GM21528 (cell line): ENCODE measurements at regions not wholly inside any gene's neighbourhood (a gene's known extent, or its start where the extent isn't known, plus 50 kb on each side); places are given as distances from the start of the nearest gene placed in this dataset.

ENCODE experiments used
- ATAC-seq: cut with Tn5 transposase; IDR thresholded peaks from one replicate; pipeline ENCODE4 v1.9.1; 2021; ENCODE audit warnings: mild to moderate bottlenecking, moderate library complexity; ENCODE audit not compliant: unreplicated experiment, low FRiP score

DNA sequence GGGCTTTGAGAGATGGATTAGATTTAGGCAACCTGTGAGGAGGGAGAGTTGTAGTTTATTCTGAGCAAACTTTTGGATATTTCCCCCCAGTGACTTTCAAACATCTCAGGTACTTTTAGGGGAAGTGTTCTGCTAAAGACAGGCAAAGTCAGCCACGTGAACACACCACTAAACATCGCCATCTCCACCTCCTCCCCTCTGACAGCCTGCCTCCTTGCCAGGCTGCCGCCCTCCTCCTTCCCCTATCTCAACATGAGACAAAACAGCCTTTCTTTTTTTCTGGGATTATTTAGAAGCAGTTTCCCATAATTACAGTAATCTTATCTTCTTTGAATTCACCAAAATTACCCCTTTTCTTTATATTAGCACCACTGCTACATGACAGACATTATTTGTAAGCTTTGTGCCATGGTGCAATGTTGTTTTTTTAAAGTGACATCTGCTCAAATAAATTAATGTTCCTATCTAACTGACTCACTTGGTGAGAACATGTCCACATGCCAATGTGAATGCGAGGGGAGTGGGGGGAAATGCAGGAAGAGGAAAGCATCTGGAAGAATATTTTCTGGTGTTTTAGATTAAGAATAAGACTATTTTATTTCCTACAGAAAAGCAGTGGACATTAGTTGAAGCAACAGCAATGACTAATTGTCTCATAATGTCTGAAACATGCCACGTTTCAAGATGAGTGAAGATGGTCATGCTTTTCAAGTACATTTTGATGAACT lies 147.8 kb upstream of the ATP1B1 start:
- ATAC-seq: no peak

- ATAC-seq: no peak
Measured at GRCh38 chr1:168959382-168959781, 147.1 kb upstream of the ATP1B1 start.

GRCh38 chr1:168960114-168960513 lies 146.4 kb upstream of the ATP1B1 start:
- ATAC-seq: no peak

GRCh38 chr1:168960595-168960994 lies 145.9 kb upstream of the ATP1B1 start:
- ATAC-seq: no peak

DNA sequence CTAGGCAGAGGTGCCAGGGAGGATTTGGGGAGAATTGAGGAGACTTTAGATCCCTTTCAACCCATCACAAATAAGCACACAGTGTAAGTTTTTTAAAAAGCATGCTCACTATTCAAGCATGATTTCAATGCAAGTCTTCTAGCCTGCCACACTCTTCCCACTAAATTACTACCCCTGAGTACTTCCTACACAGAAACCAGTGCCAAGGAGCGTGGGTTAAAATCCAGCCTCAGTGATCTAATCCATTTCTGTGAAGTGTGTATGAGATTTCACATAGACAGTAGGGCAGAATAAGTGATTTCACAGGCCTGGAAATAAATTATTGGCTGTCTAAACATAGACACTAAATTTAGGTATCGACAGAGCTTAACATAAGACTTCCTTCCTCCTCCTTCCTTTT lies 142.9 kb upstream of the ATP1B1 start:
- no peak for ATAC-seq

DNA sequence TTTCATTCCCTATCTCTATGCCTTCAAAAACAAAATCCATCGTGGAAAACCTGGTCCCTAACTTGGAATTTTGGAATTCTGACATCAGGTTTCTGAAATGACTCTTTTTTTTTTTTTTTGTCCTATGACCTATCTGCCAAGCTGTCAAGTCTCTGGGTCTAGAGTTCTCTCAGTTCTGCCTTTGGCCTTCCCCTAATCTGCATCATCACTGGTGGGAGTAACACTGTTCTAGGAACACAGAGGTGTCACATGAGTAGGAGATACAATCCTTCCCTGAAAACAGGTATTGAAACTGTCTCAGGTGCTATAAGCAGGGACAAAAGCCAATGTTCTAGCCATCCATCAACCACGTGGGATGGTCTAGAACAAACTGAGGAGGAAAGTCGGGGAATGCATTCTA lies 142.0 kb upstream of the ATP1B1 start:
- ATAC-seq: no peak

- ATAC-seq: no peak
Measured at GRCh38 chr1:168966217-168966616, 140.3 kb upstream of the ATP1B1 start.

GRCh38 chr1:168966636-168967035 lies 139.9 kb upstream of the ATP1B1 start:
- ATAC-seq: no peak

GRCh38 chr1:168970926-168971659 lies 135.4 kb upstream of the ATP1B1 start:
- ATAC-seq: no peak

DNA sequence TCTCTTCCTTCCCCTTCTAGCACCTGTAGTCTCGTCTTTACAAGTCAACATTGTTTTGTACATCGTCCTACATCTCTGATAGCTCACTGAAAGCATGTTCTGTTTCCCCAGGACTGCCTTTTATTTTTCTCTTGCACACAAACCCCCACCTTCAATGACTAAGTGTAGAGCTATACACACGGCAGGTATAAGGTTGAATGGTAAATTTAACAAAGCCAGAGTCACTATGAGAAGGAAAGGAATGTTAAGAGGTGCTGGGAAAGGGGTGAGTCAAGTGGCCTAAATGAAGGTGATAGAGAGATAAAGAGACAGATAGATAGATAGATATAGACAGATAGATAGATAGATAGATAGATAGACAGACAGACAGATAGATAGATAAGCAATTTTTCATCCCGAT lies 134.3 kb upstream of the ATP1B1 start:
- no peak for ATAC-seq

DNA sequence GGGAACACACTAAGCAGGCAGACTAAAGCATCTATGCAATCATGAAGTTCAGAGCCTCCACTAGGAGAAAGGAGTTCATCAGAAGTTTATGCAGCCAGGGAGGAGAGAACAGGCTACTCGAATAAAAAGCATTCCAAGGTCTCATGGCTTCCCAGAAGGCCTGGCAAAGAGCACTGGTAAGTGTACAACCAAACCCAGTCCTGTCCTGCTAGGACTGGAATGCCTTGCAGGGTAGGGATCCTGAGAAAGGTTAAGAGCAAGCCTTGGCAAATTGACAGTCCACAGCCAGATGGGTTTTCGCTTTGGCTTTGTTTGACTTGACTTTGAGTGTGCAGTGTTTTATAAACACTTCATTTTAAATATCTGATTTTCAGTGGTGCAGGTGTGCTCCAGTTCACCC lies 133.6 kb upstream of the ATP1B1 start:
- ATAC-seq: no peak

- ATAC-seq: no peak
Measured at GRCh38 chr1:168974117-168974516, 132.4 kb upstream of the ATP1B1 start.

- ATAC-seq: no peak
Measured at GRCh38 chr1:168974611-168975010, 131.9 kb upstream of the ATP1B1 start.

DNA sequence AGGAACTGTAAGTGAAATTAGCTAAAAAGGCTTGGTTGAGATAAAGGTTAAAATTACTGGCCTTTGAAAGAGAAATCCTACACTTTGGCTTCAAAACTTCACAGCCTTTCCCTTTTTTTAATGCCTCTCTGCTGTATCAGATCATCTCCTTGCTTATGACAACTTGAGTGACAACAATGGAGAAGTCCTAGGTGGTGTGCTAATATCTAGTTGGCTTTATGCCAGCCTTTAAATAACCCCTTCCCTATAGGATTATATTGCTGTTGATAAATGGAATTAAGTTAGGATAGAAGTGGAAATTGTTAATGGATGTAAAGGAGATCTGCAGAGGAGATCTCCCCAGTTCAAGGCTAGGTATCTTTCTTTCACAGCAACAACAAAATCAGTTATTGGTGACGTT lies 130.2 kb upstream of the ATP1B1 start:
- no peak for ATAC-seq

DNA sequence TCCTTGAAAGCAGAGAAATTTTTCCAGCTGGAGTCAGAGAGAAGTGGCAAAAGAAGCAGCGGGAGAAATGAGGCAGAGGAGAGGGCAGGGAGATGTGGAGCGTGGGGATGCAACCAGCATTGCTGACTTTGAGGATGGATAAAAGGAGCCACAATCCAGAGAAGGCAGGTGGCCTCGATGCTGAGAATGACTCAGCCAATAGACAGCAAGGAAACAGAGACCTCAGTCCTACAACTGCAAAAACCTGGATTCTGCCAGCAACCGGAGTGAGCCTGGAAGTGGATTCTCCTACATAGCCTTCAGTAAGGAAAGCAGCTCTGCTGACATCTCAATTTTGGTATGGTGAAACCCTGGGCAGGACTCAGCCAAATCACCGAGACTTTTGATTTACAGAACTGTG lies 128.9 kb upstream of the ATP1B1 start:
- no peak for ATAC-seq

DNA sequence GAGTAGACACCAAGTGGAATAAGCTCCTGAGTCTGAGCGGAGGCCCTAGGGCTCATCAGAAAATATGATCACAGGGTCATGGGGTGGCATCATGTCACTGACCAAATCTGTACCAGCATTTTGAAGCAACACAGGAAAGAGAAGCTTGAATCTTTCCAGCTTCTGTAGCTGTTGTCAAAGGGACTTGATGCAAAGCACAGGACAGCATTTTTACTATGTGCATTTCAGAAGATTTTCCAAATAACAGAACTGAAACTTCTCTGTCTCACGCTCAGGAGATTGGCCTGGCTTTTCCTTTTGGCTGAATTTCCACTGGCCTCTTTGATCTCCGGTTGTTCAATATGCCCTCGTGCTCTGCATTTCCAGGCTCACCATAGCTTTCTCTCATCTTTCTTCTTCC lies 127.2 kb upstream of the ATP1B1 start:
- no peak for ATAC-seq

- no peak for ATAC-seq
Measured at GRCh38 chr1:168980180-168980579, 126.3 kb upstream of the ATP1B1 start.

DNA sequence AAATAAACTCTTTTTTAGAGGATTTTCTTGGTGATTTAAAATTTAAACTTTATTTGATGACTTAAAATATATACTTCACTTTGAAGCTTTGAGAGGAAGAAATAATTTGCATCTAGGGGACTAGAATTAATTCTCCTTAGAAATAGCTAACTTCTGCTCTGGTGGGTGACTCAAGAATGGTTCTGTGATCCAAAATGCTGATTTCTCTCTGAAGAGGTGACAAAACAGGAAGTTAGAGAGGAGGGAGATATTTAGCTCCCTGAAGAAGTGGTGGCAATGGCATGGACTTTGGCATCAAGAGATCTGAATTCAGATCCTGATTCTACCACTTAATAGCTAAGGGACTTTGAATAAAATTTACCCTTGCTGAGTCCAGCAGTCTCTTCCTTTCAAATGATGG lies 125.8 kb upstream of the ATP1B1 start:
- ATAC-seq: no peak

DNA sequence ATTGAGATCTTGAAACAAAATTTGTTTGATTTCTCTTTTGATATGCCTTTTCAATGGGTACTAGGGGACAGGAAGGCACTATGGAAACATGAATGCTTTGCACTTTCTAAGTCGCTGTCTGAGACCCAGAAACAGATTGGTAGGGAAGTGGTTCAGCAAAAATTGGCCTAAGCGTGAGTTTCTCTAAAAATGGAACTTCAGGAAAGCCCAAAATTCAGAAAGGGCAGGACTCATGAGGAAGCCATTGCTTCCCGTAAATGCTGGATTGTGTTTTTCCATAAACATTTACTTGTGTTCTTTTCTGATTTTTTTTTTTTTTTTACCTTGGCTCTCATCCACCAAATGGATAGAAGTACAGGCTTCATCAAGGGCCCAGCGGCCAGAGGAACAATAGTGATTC lies 123.7 kb upstream of the ATP1B1 start:
- ATAC-seq: no peak

GRCh38 chr1:168987330-168987729 lies 119.2 kb upstream of the ATP1B1 start:
- ATAC-seq: no peak

DNA sequence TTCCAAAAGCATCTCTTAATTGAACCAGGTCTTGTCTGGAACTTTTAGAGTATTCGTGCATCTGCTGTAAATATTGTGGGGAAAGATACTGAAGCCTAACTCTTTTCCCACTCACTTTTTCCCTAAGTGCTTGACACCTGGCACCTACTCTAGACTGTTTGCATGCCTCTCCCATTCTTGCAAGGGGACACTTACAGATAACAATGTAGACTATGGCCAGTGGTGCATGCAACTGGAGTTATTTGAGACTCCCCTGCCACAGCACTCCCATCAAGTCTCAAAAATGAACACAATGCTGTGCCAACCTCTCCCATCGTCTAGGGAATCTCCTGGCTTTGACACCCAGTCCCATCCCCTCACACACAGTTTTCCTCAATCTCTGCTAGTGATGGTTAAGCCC lies 118.6 kb upstream of the ATP1B1 start:
- ATAC-seq: no peak

GRCh38 chr1:168989985-168990384 lies 116.5 kb upstream of the ATP1B1 start:
- no peak for ATAC-seq
